K562 (cell line): ENCODE measurements at regions not wholly inside any gene's neighbourhood (a gene's known extent, or its start where the extent isn't known, plus 50 kb on each side); places are given as distances from the start of the nearest gene placed in this dataset.

Experiments used
- ATAC-seq: fragments of 200-7000 bp; cut with Tn5 transposase; 3 replicates; pipeline ENCODE4 v1.9.1; 2020; ENCODE audit warnings: moderate library complexity
- BruUV-seq: library from RNA; stranded (reverse); fragments of 400-500 nt; replicated peaks from 2 replicates; lab custom pipeline; 2021; lab: Mats Ljungman, UMichigan
- CTCF ChIA-PET: fragments of 300-600 bp; formaldehyde crosslinking; extraction: SDS; loops from one replicate; lab custom pipeline; 2021; ENCODE audit warnings: low intra/inter-chr PET ratio; lab: Yijun Ruan, JAX
- POLR2A ChIA-PET: fragments of 300-600, 350-650 bp; sonication (Branson Sonifier 250); formaldehyde crosslinking; extraction: SDS; loops from one replicate; lab custom pipeline; 2021; ENCODE audit warnings: antibody characterized with exemption, inconsistent platforms; lab: Yijun Ruan, JAX
- DNase-seq, 4 experiments: peaks; one replicate each; pipeline versions ENCODE4 v3.0.0 to v3.0.0-alpha.2; 2011 to 2018; ENCODE audit warnings: low spot score in 3 of 4, mixed read lengths in 3 of 4; ENCODE audit errors: extremely low read depth in 1 of 4
- FAIRE-seq: peaks from 2 replicates; lab custom pipeline; 2011; peaks lifted over from hg19 to GRCh38; lab: Jason Lieb, UNC
- H2AFZ ChIP-seq: 2 replicates; pipeline ENCODE4 v1.6.0; 2011; ENCODE audit warnings: low read depth, low read length, control low read depth, inconsistent platforms
- H3K27ac ChIP-seq: fragments of 200-600 bp; 3 replicates; pipeline ENCODE4 v1.8.0; 2011; ENCODE audit warnings: low read depth, mild to moderate bottlenecking, control low read depth, inconsistent platforms, low read length, moderate library complexity, mixed read lengths; ENCODE audit errors: extremely low read depth
- H3K27me3 ChIP-seq, 2 experiments: fragments of 300-600 bp in 1 of 2; 2 replicates in 1 of 2; 3 replicates in 1 of 2; pipeline versions ENCODE4 v1.6.0 to v1.8.0; 2011; ENCODE audit warnings: inconsistent platforms in 2 of 2, low read length in 2 of 2, mild to moderate bottlenecking in 1 of 2, mixed read lengths in 1 of 2, moderate library complexity in 1 of 2; ENCODE audit not compliant: control insufficient read depth in 2 of 2, insufficient read depth in 2 of 2
- H3K36me3 ChIP-seq: fragments of 300-600 bp; 3 replicates; pipeline ENCODE4 v1.8.0; 2011; ENCODE audit warnings: mild to moderate bottlenecking, low read length, inconsistent platforms; ENCODE audit not compliant: control insufficient read depth, insufficient read depth
- H3K4me1 ChIP-seq, 2 experiments: fragments of 200-600 bp in 1 of 2; replicated peaks in 1 of 2; 2 replicates in 1 of 2; 3 replicates in 1 of 2; pipeline versions ENCODE4 v1.5.1 to v1.8.0; 2011; ENCODE audit warnings: inconsistent platforms in 2 of 2, low read length in 2 of 2, mild to moderate bottlenecking in 1 of 2, mixed read lengths in 1 of 2, moderate library complexity in 1 of 2; ENCODE audit not compliant: control insufficient read depth in 2 of 2, insufficient read depth in 2 of 2
- H3K4me2 ChIP-seq: 2 replicates; pipeline ENCODE4 v1.6.1; 2011; ENCODE audit warnings: low read length, control low read depth, inconsistent platforms, mixed read lengths; ENCODE audit not compliant: insufficient read depth
- H3K4me3 ChIP-seq: fragments of 200-600 bp; sonication (generic), shearing (Covaris generic); 2 replicates; pipeline ENCODE4 v1.5.1; 2016; ENCODE audit warnings: control low read depth, inconsistent platforms
- H3K79me2 ChIP-seq: fragments of 200-600 bp; 3 replicates; pipeline ENCODE4 v1.8.0; 2011; ENCODE audit warnings: low read length, inconsistent platforms; ENCODE audit not compliant: control insufficient read depth, insufficient read depth
- H3K9ac ChIP-seq, 2 experiments: 2 replicates each; pipeline versions ENCODE4 v1.6.0 to v1.6.1; 2011; ENCODE audit warnings: low read depth in 2 of 2, low read length in 2 of 2, control low read depth in 1 of 2, inconsistent platforms in 1 of 2, mild to moderate bottlenecking in 1 of 2, mixed read lengths in 1 of 2; ENCODE audit not compliant: insufficient read depth in 1 of 2
- H3K9me1 ChIP-seq: one replicate; pipeline ENCODE4 v1.6.0; 2011; ENCODE audit warnings: inconsistent platforms, mild to moderate bottlenecking, low read length, moderate library complexity; ENCODE audit not compliant: control insufficient read depth, insufficient read depth
- H3K9me3 ChIP-seq: replicated peaks from 2 replicates; pipeline ENCODE4 v1.5.1; 2011; ENCODE audit warnings: low read depth, low read length, inconsistent platforms; ENCODE audit not compliant: control insufficient read depth, insufficient read depth
- H4K20me1 ChIP-seq: replicated peaks from 2 replicates; pipeline ENCODE4 v1.6.1; 2011; ENCODE audit warnings: low read length, inconsistent platforms, mixed read lengths; ENCODE audit not compliant: control insufficient read depth, insufficient read depth
- ELK3 ChIP-seq: fragments of 450-650 bp; formaldehyde crosslinking; IDR thresholded peaks from 2 replicates; pipeline ENCODE4 v1.4.0; 2020; ENCODE audit warnings: mild to moderate bottlenecking
- ETS1 ChIP-seq: conservative IDR thresholded peaks from 2 replicates; pipeline ENCODE4 v1.6.1; 2011; ENCODE audit warnings: low read depth, mild to moderate bottlenecking, low read length; ENCODE audit not compliant: control insufficient read depth
- PHF8 ChIP-seq: fragments of 200-600 bp; sonication (generic); IDR thresholded peaks from 2 replicates; pipeline ENCODE4 v1.6.1; 2012; ENCODE audit warnings: mixed run types, mild to moderate bottlenecking, inconsistent platforms, low read length, moderate library complexity, borderline replicate concordance
- RBM25 ChIP-seq: fragments of 200-400 bp; formaldehyde crosslinking; IDR thresholded peaks from 2 replicates; pipeline ENCODE4 v1.6.1; 2018; ENCODE audit warnings: low read length, low read depth, moderate library complexity; ENCODE audit not compliant: severe bottlenecking
- RBM34 ChIP-seq: fragments of 200-400 bp; formaldehyde crosslinking; IDR thresholded peaks from 2 replicates; pipeline ENCODE4 v1.6.1; 2018; ENCODE audit warnings: low read length, borderline replicate concordance; ENCODE audit not compliant: insufficient read depth
- TCF7L2 ChIP-seq: fragments of 150-350 bp; IDR thresholded peaks from 2 replicates; pipeline ENCODE4 v1.6.1; 2016; ENCODE audit warnings: low read depth, mild to moderate bottlenecking, low read length, moderate library complexity
- ZNF143 ChIP-seq: sonication (generic); formaldehyde crosslinking; IDR thresholded peaks from 2 replicates; pipeline ENCODE4 v1.9.0; 2022; ENCODE audit warnings: mild to moderate bottlenecking, missing genetic modification reagents
- ZNF232 ChIP-seq: sonication (generic); formaldehyde crosslinking; IDR thresholded peaks from 2 replicates; pipeline ENCODE4 v1.8.0; 2022; ENCODE audit warnings: mild to moderate bottlenecking, missing genetic modification reagents
- WGBS: fragments of 100-300 bp; shearing (Covaris generic); methylation state at CpG from one replicate; pipeline ENCODE4 v1.1.6; 2016; ENCODE audit warnings: low coverage, mixed read lengths; ENCODE audit not compliant: insufficient coverage; ENCODE audit errors: missing lambda C conversion rate; 5-methylcytosine and 5-hydroxymethylcytosine counted together
- in situ Hi-C: fragments of 300-500 bp; cut with MboI; formaldehyde crosslinking; loops from 4 replicates; pipeline ENCODE4 v1.15.0; 2018; ENCODE audit warnings: inconsistent platforms, mixed read lengths
- intact Hi-C: fragments of 100-400 bp; cut with micrococcal nuclease; formaldehyde crosslinking; loops from 2 replicates; pipeline ENCODE4 v1.14.2; 2022
- TF ChIP-seq, protein P1 (sequence below): fragments of 450-650 bp; formaldehyde crosslinking; IDR thresholded peaks from 2 replicates; pipeline ENCODE4 v1.4.0; 2020; ENCODE audit warnings: mild to moderate bottlenecking, mixed read lengths

DNA sequence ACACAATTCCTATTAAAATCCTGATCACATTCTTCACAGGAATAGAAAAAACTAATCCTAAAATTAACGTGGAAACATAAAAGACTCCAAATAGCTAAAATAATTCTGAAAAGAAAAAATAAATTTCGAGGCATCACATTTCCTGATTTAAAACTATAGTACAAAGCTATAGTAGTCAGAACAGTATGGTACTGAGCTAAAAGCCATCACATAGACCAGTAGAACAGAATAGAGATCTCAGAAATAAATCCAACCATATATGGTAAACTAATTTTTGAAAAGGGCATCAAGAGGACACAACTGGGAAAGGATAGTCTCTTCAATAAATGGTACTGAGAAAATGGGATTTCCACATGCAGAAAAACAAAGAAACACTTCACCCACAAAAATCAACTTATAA is 125.2 kb upstream of the DAAM1 start:
- intact Hi-C loops, result no loop called here
- no TSS peak for BruUV-seq
- 0% methylated on average over 2 of the region's 2 CpGs for WGBS

GRCh38 chr14:59067127-59067894 is 121.2 kb upstream of the DAAM1 start:
- TF ChIP-seq, protein P1, sequence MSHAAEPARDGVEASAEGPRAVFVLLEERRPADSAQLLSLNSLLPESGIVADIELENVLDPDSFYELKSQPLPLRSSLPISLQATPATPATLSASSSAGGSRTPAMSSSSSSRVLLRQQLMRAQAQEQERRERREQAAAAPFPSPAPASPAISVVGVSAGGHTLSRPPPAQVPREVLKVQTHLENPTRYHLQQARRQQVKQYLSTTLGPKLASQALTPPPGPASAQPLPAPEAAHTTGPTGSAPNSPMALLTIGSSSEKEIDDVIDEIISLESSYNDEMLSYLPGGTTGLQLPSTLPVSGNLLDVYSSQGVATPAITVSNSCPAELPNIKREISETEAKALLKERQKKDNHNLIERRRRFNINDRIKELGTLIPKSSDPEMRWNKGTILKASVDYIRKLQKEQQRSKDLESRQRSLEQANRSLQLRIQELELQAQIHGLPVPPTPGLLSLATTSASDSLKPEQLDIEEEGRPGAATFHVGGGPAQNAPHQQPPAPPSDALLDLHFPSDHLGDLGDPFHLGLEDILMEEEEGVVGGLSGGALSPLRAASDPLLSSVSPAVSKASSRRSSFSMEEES (CRISPR knock-in tag), result no peak
- TF ChIP-seq ELK3 (CRISPR knock-in tag) (no peak), ETS1 (no peak), RBM34 (no peak), ZNF232 (CRISPR knock-in tag) (no peak), ZNF143 (CRISPR knock-in tag) (no peak), PHF8 (no peak)
- H3K4me1 ChIP-seq, result no peaks in the 10 kb centered on the region
- no peaks in the 10 kb centered on the region for H3K36me3 ChIP-seq
- H3K79me2 ChIP-seq, result no peaks in the 10 kb centered on the region
- no peaks in the 10 kb centered on the region for H4K20me1 ChIP-seq
- H3K4me2 ChIP-seq, result no peak overlapping the region
- POLR2A ChIA-PET, result interaction anchor here (0.6 kb wide), 1 partner anchor 640 kb away, joined by 3 read pairs; the partner anchor contains the start of genes KIAA0586 and TIMM9
- CTCF ChIA-PET, result no interaction called here
- in situ Hi-C loops (no loop called here), intact Hi-C loops (no loop called here)
- no peak overlapping the region for H3K4me3 ChIP-seq
- DNase-seq (no peak), FAIRE-seq (no peak), ATAC-seq (no peak)
- no peaks in the 10 kb centered on the region for H3K9me1 ChIP-seq
- no peak overlapping the region for H3K27ac ChIP-seq
- H3K27me3 ChIP-seq, result no peaks in the 10 kb centered on the region
- H3K9ac ChIP-seq, result no peak overlapping the region
- no peak overlapping the region for H2AFZ ChIP-seq
- no TSS peak for BruUV-seq
- 0% methylated on average over 4 of the region's 4 CpGs for WGBS
- no peaks in the 10 kb centered on the region for H3K9me3 ChIP-seq

More for the DNA sequence above, 125.2 kb upstream of the DAAM1 start:
- no peaks in the 10 kb centered on the region for H3K9me3 ChIP-seq
- ChIA-PET POLR2A (no interaction called here), CTCF (no interaction called here)
- H3K4me3 ChIP-seq, result no peak overlapping the region
- in situ Hi-C loops, result no loop called here
- 0 out of 5 replicates have a peak, but pooled peaks cover 0 to 6% of the 10 kb centered on the region in 2 experiments for H3K27me3 ChIP-seq
- ATAC-seq (no peak), DNase-seq (no peak), FAIRE-seq (no peak)
- no peaks in the 10 kb centered on the region for H4K20me1 ChIP-seq
- no peaks in the 10 kb centered on the region for H3K9me1 ChIP-seq
- H3K4me2 ChIP-seq, result no peak overlapping the region
- H3K9ac ChIP-seq, result no peak overlapping the region
- no peaks in the 10 kb centered on the region for H3K79me2 ChIP-seq
- no peak overlapping the region for H3K27ac ChIP-seq
- no peaks in the 10 kb centered on the region for H3K36me3 ChIP-seq
- no peak overlapping the region for H2AFZ ChIP-seq
- H3K4me1 ChIP-seq, result no peaks in the 10 kb centered on the region
- TF ChIP-seq TCF7L2 (no peak), RBM25 (peak; percentile 58)
- TF ChIP-seq, all 486 proteins: peak for 1
